GM23338 (cell line): ENCODE measurements at regions not wholly inside any gene's neighbourhood (a gene's known extent, or its start where the extent isn't known, plus 50 kb on each side); places are given as distances from the start of the nearest gene placed in this dataset.

Source experiments
- ETS1 ChIP-seq: IDR thresholded peaks from 2 replicates; pipeline ENCODE4 v1.6.1; 2016; ENCODE audit warnings: antibody characterized with exemption
- TF ChIP-seq, protein P1 (sequence below), 2 experiments: fragments of 200-600 bp in 1 of 2; sonication (generic) in 1 of 2; conservative IDR thresholded peaks; 2 replicates each; pipeline versions ENCODE4 v1.5.1 to v1.6.1; 2016 to 2017; ENCODE audit warnings: antibody characterized with exemption in 2 of 2, low read depth in 2 of 2, mild to moderate bottlenecking in 2 of 2, moderate library complexity in 1 of 2

GRCh38 chr12:131468206-131468605, 242.7 kb upstream of the SFSWAP start:
- TF ChIP-seq, protein P1, sequence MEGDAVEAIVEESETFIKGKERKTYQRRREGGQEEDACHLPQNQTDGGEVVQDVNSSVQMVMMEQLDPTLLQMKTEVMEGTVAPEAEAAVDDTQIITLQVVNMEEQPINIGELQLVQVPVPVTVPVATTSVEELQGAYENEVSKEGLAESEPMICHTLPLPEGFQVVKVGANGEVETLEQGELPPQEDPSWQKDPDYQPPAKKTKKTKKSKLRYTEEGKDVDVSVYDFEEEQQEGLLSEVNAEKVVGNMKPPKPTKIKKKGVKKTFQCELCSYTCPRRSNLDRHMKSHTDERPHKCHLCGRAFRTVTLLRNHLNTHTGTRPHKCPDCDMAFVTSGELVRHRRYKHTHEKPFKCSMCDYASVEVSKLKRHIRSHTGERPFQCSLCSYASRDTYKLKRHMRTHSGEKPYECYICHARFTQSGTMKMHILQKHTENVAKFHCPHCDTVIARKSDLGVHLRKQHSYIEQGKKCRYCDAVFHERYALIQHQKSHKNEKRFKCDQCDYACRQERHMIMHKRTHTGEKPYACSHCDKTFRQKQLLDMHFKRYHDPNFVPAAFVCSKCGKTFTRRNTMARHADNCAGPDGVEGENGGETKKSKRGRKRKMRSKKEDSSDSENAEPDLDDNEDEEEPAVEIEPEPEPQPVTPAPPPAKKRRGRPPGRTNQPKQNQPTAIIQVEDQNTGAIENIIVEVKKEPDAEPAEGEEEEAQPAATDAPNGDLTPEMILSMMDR (conservative IDR thresholded peaks at IDR 0.05; ENCODE audit: low read depth in 2 of 2) = no peak
- no peak for TF ChIP-seq ETS1
